HUES48 (cell line): ENCODE measurements at regions not wholly inside any gene's neighbourhood (a gene's known extent, or its start where the extent isn't known, plus 50 kb on each side); places are given as distances from the start of the nearest gene placed in this dataset.

ENCODE experiments used
- H3K27ac ChIP-seq: one replicate; pipeline ENCODE4 v1.7.0; 2013; ENCODE audit warnings: low read depth, low read length, inconsistent platforms
- H3K27me3 ChIP-seq: 2 replicates; pipeline ENCODE4 v1.6.1; 2013; ENCODE audit warnings: mild to moderate bottlenecking, low read length; ENCODE audit not compliant: control insufficient read depth, insufficient read depth
- H3K36me3 ChIP-seq: 2 replicates; pipeline ENCODE4 v1.6.1; 2013; ENCODE audit warnings: low read length; ENCODE audit not compliant: control insufficient read depth, insufficient read depth
- H3K4me1 ChIP-seq: 2 replicates; pipeline ENCODE4 v1.6.1; 2013; ENCODE audit warnings: mild to moderate bottlenecking, low read length; ENCODE audit not compliant: control insufficient read depth, insufficient read depth
- H3K4me3 ChIP-seq: 2 replicates; pipeline ENCODE4 v1.5.1; 2013; ENCODE audit warnings: mild to moderate bottlenecking, low read depth, low read length
- H3K9ac ChIP-seq: 2 replicates; pipeline ENCODE4 v1.6.1; 2013; ENCODE audit warnings: mild to moderate bottlenecking, low read depth, low read length, moderate library complexity
- H3K9me3 ChIP-seq: 2 replicates; pipeline ENCODE4 v1.6.1; 2013; ENCODE audit warnings: low read length; ENCODE audit not compliant: control insufficient read depth, insufficient read depth

DNA sequence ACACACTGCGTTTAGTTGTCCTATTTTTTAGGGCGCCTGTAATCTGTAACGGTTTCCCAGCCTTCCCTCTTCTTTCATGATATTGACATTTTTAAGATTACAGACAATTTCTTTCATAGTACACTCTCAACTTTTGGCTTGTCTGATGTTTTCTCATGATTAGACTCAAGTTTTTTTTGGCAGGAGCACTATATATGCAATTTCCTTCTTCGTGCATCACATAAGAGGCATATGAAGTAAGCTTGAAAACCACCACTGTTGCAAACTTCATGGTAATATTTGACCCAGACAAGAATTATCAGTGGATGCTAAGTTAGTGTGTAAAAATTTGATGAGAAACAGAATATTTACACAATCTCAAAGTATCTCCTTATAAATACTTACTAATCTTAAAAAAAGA, 119.2 kb upstream of the CMC1 start:
- Histone ChIP-seq H3K27ac (no peak overlapping the region), H3K27me3 (no peaks in the 10 kb centered on the region), H3K4me3 (no peak overlapping the region), H3K9ac (no peak overlapping the region), H3K4me1 (peaks cover 17% of the 10 kb centered on the region), H3K9me3 (no peaks in the 10 kb centered on the region), H3K36me3 (no peaks in the 10 kb centered on the region)

GRCh38 chr3:28124882-28125281, 116.5 kb upstream of the CMC1 start:
- Histone ChIP-seq H3K9me3 (no peaks in the 10 kb centered on the region), H3K27ac (no peak overlapping the region), H3K27me3 (no peaks in the 10 kb centered on the region), H3K4me3 (no peak overlapping the region), H3K9ac (no peak overlapping the region), H3K4me1 (peaks cover 4% of the 10 kb centered on the region; the same call in 1 of the 2 replicates), H3K36me3 (no peaks in the 10 kb centered on the region)

DNA sequence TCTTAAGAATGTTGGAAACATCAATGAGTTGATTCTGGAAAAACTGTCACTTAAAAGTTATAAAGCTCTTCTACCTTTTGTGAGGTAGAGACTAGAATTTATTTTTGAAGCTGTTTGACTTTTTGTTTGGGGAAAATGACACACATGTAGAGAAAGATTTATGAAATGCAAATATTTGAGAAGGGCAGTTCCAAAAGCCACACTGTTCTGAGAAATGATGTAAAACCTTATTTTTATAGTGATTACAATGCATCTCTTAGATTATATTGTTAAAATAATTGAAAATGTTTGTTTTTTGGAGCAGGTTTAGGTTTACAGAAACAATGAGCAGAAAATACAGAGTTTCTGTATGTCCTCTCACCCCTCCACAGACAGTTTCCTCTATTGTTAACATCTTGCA, 116.1 kb upstream of the CMC1 start:
- H3K4me1 ChIP-seq: peaks cover 4% of the 10 kb centered on the region; the same call in 1 of the 2 replicates
- no peak overlapping the region for H3K9ac ChIP-seq
- no peaks in the 10 kb centered on the region for H3K27me3 ChIP-seq
- no peak overlapping the region for H3K4me3 ChIP-seq
- no peaks in the 10 kb centered on the region for H3K36me3 ChIP-seq
- no peaks in the 10 kb centered on the region for H3K9me3 ChIP-seq
- H3K27ac ChIP-seq: no peak overlapping the region

DNA sequence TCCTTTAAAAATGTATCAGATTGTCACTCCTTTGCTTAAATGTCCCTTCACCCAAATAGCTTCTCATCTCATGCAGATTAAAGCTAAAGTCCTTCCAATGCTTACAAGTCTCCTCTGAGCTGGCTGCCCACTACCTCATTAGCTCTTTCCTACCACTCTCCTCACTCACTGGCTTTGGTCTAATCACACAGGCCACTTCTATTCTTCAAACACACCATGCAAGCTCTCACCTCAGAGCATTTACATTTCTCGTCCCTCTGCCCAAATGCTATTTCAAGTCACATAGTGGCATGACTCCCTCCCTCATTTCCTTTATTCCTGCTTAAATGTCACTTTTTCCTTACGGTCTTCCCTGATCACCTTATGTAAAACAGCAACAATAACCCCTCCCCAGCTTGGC, 110.6 kb upstream of the CMC1 start:
- Histone ChIP-seq H3K27me3 (no peaks in the 10 kb centered on the region), H3K27ac (no peak overlapping the region), H3K9ac (no peak overlapping the region), H3K4me1 (no peaks in the 10 kb centered on the region), H3K4me3 (no peak overlapping the region), H3K9me3 (no peaks in the 10 kb centered on the region), H3K36me3 (no peaks in the 10 kb centered on the region)

GRCh38 chr3:28132941-28133340, 108.5 kb upstream of the CMC1 start:
- Histone ChIP-seq H3K4me3 (no peak overlapping the region), H3K27ac (no peak overlapping the region), H3K4me1 (no peaks in the 10 kb centered on the region), H3K9me3 (no peaks in the 10 kb centered on the region), H3K36me3 (no peaks in the 10 kb centered on the region), H3K9ac (no peak overlapping the region), H3K27me3 (no peaks in the 10 kb centered on the region)

DNA sequence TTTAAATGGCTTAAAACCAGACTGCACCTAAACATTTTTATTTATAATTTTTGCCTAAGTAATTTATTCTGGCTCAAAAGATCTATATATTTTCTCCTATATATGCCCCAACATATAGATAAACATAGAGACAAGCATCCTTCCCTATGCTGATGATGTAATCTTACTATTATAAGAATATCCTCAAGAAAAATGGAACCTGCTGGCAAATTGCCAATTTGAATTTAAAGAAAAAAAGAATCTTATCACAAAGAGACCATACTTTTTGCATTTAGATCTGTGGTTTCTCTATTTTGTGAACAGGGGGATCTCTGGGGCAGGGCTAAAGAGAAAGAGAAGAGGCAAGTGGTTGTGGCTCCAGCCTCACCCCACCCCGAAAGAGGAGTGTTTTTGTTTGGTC, 107.2 kb upstream of the CMC1 start:
- H3K27ac ChIP-seq: no peak overlapping the region
- no peak overlapping the region for H3K4me3 ChIP-seq
- H3K9me3 ChIP-seq: no peaks in the 10 kb centered on the region
- no peaks in the 10 kb centered on the region for H3K36me3 ChIP-seq
- no peaks in the 10 kb centered on the region for H3K4me1 ChIP-seq
- H3K9ac ChIP-seq: no peak overlapping the region
- H3K27me3 ChIP-seq: no peaks in the 10 kb centered on the region

GRCh38 chr3:28134792-28135375, 106.5 kb upstream of the CMC1 start:
- no peak overlapping the region for H3K9ac ChIP-seq
- H3K4me3 ChIP-seq: no peak overlapping the region
- H3K36me3 ChIP-seq: no peaks in the 10 kb centered on the region
- no peaks in the 10 kb centered on the region for H3K9me3 ChIP-seq
- H3K27ac ChIP-seq: no peak overlapping the region
- no peaks in the 10 kb centered on the region for H3K4me1 ChIP-seq
- no peaks in the 10 kb centered on the region for H3K27me3 ChIP-seq

DNA sequence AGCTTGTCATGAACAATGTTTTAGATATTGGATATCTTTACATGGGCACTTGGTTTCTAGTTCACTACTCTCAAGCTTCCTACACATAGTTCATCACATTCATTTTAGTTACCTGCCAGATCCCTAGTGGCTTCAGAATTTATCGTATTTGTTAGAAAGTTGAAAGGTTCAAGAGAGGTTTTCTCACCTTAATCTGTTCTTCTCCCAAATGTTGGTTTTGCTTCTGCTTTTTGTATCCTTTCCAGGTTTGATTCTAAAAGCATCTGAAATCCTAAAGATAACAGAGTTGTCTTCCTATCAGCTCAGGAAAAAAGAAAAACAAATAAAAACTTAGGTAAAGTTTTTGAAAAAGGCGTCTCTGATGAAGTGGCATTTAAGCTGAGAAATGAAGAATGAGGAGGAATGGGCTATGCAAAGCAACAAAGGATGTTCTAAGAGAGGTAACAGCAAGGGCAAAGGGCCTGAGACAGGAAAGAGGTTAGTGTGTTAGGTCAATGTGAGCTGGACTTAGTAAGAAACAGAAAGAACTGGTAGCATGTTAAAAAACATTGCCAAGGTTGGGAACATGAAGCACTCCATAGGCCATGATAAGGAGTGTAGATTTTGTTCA, 104.7 kb upstream of the CMC1 start:
- no peak overlapping the region for H3K27ac ChIP-seq
- H3K36me3 ChIP-seq: no peaks in the 10 kb centered on the region
- H3K9me3 ChIP-seq: no peaks in the 10 kb centered on the region
- H3K4me1 ChIP-seq: no peaks in the 10 kb centered on the region
- no peak overlapping the region for H3K9ac ChIP-seq
- no peak overlapping the region for H3K4me3 ChIP-seq
- H3K27me3 ChIP-seq: no peaks in the 10 kb centered on the region

GRCh38 chr3:28138043-28138610, 103.3 kb upstream of the CMC1 start:
- H3K36me3 ChIP-seq: no peaks in the 10 kb centered on the region
- no peak overlapping the region for H3K4me3 ChIP-seq
- no peak overlapping the region for H3K27ac ChIP-seq
- no peaks in the 10 kb centered on the region for H3K4me1 ChIP-seq
- H3K27me3 ChIP-seq: no peaks in the 10 kb centered on the region
- no peaks in the 10 kb centered on the region for H3K9me3 ChIP-seq
- no peak overlapping the region for H3K9ac ChIP-seq

GRCh38 chr3:28139288-28139687, 102.1 kb upstream of the CMC1 start:
- Histone ChIP-seq H3K27ac (no peak overlapping the region), H3K9me3 (no peaks in the 10 kb centered on the region), H3K4me3 (no peak overlapping the region), H3K4me1 (no peaks in the 10 kb centered on the region), H3K27me3 (no peaks in the 10 kb centered on the region), H3K36me3 (no peaks in the 10 kb centered on the region), H3K9ac (no peak overlapping the region)

DNA sequence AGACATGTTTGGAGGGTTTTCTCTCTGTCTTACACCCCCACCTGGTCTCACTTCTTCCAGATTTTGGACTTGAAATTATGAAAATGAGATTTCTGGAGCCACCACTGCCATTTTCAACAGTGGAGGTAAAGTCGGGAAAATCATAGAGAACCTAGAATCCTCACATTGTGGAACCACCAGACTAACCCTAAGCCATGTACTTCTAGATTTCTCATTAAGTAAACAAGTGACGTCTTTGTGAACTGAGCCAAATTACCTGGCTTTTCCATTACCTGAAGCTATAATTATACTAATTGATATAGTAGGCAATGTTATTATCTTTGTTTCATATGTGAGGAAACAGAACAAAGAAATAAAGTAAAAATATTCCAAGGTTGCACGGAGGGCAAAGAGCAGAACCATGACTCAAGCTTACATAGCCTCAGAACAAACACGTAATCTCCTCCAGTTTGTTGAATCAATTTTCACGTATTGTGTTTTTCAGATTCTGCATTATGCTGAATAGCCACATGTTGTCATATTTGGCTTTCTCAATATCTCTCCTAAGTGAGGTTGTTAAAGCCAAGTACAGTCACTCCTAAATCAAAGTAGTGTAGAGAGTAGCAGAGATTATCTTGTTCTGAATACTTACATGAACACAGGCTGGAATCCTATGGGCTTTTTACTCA, 101.3 kb upstream of the CMC1 start:
- H3K36me3 ChIP-seq: no peaks in the 10 kb centered on the region
- no peak overlapping the region for H3K4me3 ChIP-seq
- no peak overlapping the region for H3K27ac ChIP-seq

More for the DNA sequence above, 101.3 kb upstream of the CMC1 start:
- Histone ChIP-seq H3K4me1 (no peaks in the 10 kb centered on the region), H3K27me3 (no peaks in the 10 kb centered on the region), H3K9ac (no peak overlapping the region), H3K9me3 (no peaks in the 10 kb centered on the region)
